ENCODE measurements at regions not wholly inside any gene's neighbourhood (a gene's known extent, or its start where the extent isn't known, plus 50 kb on each side); places are given as distances from the start of the nearest gene placed in this dataset.
"Not testable (repeated sequence)": the region's sequence is repeated elsewhere in the genome, so short reads cannot be mapped to it uniquely, and the experiment has no call there.

DNA sequence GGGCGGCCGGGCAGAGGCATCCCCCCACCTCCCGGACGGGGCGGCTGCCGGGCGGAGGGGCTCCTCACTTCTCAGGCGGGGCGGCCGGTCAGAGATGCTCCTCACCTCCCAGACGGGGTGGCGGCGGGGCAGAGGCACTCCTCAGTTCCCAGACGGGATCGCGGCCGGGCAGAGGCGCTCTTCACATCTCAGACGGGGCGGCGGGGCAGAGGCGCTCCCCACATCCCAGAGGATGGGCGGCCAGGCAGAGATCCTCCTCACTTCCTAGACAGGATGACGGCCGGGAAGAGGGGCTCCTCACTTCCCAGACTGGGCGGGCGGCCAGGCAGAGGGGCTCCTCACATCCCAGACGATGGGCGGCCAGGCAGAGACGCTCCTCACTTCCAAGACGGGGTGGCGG lies 463.2 kb downstream of the SQOR start:
- TF ChIP-seq POLR2A, POLR2AphosphoS5 (IDR thresholded peaks at IDR 0.05; ENCODE audit: low read depth, low read length): not testable (repeated sequence)

All from GM12892 (cell line).